ENCODE measurements at regions not wholly inside any gene's neighbourhood (a gene's known extent, or its start where the extent isn't known, plus 50 kb on each side); places are given as distances from the start of the nearest gene placed in this dataset.

DNA sequence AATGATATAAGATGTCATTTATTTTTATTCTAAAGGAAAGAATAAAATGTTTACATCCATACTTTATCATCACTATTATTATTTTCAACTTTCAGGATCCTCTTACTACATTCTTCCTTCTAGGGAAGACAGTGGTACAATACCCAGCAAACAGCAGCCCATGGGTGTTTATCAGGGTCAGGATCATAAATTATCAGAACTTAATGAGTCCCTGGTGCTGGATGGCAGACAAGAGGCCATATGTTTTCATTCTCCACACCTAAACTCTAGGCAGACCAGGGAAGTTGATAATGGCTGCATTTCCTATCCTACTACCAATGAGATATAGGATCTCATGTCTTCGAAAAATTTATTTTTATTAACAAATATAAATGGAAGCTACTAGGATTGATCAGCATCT is 127.7 kb downstream of the SAMMSON start:
- TF ChIP-seq, protein P1, sequence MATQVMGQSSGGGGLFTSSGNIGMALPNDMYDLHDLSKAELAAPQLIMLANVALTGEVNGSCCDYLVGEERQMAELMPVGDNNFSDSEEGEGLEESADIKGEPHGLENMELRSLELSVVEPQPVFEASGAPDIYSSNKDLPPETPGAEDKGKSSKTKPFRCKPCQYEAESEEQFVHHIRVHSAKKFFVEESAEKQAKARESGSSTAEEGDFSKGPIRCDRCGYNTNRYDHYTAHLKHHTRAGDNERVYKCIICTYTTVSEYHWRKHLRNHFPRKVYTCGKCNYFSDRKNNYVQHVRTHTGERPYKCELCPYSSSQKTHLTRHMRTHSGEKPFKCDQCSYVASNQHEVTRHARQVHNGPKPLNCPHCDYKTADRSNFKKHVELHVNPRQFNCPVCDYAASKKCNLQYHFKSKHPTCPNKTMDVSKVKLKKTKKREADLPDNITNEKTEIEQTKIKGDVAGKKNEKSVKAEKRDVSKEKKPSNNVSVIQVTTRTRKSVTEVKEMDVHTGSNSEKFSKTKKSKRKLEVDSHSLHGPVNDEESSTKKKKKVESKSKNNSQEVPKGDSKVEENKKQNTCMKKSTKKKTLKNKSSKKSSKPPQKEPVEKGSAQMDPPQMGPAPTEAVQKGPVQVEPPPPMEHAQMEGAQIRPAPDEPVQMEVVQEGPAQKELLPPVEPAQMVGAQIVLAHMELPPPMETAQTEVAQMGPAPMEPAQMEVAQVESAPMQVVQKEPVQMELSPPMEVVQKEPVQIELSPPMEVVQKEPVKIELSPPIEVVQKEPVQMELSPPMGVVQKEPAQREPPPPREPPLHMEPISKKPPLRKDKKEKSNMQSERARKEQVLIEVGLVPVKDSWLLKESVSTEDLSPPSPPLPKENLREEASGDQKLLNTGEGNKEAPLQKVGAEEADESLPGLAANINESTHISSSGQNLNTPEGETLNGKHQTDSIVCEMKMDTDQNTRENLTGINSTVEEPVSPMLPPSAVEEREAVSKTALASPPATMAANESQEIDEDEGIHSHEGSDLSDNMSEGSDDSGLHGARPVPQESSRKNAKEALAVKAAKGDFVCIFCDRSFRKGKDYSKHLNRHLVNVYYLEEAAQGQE (IDR thresholded peaks at IDR 0.05; ENCODE audit: borderline replicate concordance) = no peak
- TF ChIP-seq, protein P2, sequence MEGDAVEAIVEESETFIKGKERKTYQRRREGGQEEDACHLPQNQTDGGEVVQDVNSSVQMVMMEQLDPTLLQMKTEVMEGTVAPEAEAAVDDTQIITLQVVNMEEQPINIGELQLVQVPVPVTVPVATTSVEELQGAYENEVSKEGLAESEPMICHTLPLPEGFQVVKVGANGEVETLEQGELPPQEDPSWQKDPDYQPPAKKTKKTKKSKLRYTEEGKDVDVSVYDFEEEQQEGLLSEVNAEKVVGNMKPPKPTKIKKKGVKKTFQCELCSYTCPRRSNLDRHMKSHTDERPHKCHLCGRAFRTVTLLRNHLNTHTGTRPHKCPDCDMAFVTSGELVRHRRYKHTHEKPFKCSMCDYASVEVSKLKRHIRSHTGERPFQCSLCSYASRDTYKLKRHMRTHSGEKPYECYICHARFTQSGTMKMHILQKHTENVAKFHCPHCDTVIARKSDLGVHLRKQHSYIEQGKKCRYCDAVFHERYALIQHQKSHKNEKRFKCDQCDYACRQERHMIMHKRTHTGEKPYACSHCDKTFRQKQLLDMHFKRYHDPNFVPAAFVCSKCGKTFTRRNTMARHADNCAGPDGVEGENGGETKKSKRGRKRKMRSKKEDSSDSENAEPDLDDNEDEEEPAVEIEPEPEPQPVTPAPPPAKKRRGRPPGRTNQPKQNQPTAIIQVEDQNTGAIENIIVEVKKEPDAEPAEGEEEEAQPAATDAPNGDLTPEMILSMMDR (IDR thresholded peaks at IDR 0.05; ENCODE audit: poor library complexity, severe bottlenecking) = no peak
- no peak for TF ChIP-seq RAD21 (conservative IDR thresholded peaks at IDR 0.05)
- TF ChIP-seq POLR2AphosphoS5 (IDR thresholded peaks at IDR 0.05) = no peak
- no peak for TF ChIP-seq TAF1 (IDR thresholded peaks at IDR 0.05; ENCODE audit: low read depth)
- no peak for TF ChIP-seq EZH2 (IDR thresholded peaks at IDR 0.05; ENCODE audit: borderline replicate concordance, insufficient read depth, low read length, poor library complexity, severe bottlenecking)
- no peak for TF ChIP-seq SMC3 (conservative IDR thresholded peaks at IDR 0.05; ENCODE audit: poor library complexity)

Measured in neural cell (in vitro differentiated cells).